ENCODE measurements at regions not wholly inside any gene's neighbourhood (a gene's known extent, or its start where the extent isn't known, plus 50 kb on each side); places are given as distances from the start of the nearest gene placed in this dataset.
A peak's percentile ranks its signal among the peaks of the same experiment; 100 is the strongest.

GRCh38 chr1:234683861-234684632, 74.1 kb upstream of the IRF2BP2 start (continued):
- TF ChIP-seq AHDC1 (CRISPR knock-in tag; IDR thresholded peaks at IDR 0.05; ENCODE audit: borderline replicate concordance) (peak; percentile 95), GTF2F1 (IDR thresholded peaks at IDR 0.05; ENCODE audit: low read length) (no peak), ZNF749 (CRISPR knock-in tag; IDR thresholded peaks at IDR 0.05; ENCODE audit: borderline replicate concordance) (no peak; the same call in 1 of the 2 replicates), ZNF775 (CRISPR knock-in tag; IDR thresholded peaks at IDR 0.05; ENCODE audit: borderline replicate concordance) (peak; percentile 63; the same call in 1 of the 2 replicates), TBX3 (IDR thresholded peaks at IDR 0.05; ENCODE audit: borderline replicate concordance) (no peak), SMC3 (IDR thresholded peaks at IDR 0.05; ENCODE audit: low read length) (peak; percentile 66), NR2C2 (CRISPR knock-in tag; IDR thresholded peaks at IDR 0.05; ENCODE audit: borderline replicate concordance) (peak; percentile 76), ZNF44 (CRISPR knock-in tag; IDR thresholded peaks at IDR 0.05) (no peak), ZFP90 (CRISPR knock-in tag; IDR thresholded peaks at IDR 0.05; ENCODE audit: borderline replicate concordance) (0 out of 2 replicates have a peak, but pooled peaks have one; percentile 47), ZMAT5 (CRISPR knock-in tag; IDR thresholded peaks at IDR 0.05; ENCODE audit: borderline replicate concordance, low read depth) (no peak), ZNF773 (CRISPR knock-in tag; IDR thresholded peaks at IDR 0.05; ENCODE audit: borderline replicate concordance) (no peak), ZNF841 (CRISPR knock-in tag; IDR thresholded peaks at IDR 0.05; ENCODE audit: borderline replicate concordance) (no peak), SP1 (IDR thresholded peaks at IDR 0.05) (no peak), SP1 (CRISPR knock-in tag; IDR thresholded peaks at IDR 0.05) (peak; percentile 32; the same call in 1 of the 2 replicates), TP53 (CRISPR knock-in tag; conservative IDR thresholded peaks at IDR 0.05) (0 out of 2 replicates have a peak, but pooled peaks have one; percentile 57), KLF9 (CRISPR knock-in tag; IDR thresholded peaks at IDR 0.05; ENCODE audit: low read depth) (peak; percentile 40; the same call in 1 of the 2 replicates), HOXD1 (CRISPR knock-in tag; IDR thresholded peaks at IDR 0.05) (0 out of 2 replicates have a peak, but pooled peaks have one; percentile 67), ZNF883 (CRISPR knock-in tag; IDR thresholded peaks at IDR 0.05; ENCODE audit: not compliant biosample characterization) (no peak), POLR2G (IDR thresholded peaks at IDR 0.05; ENCODE audit: low read depth, low read length) (peak; percentile 32; the same call in 1 of the 2 replicates), ZNF552 (CRISPR knock-in tag; IDR thresholded peaks at IDR 0.05; ENCODE audit: borderline replicate concordance) (no peak)
- TF ChIP-seq, protein P1, sequence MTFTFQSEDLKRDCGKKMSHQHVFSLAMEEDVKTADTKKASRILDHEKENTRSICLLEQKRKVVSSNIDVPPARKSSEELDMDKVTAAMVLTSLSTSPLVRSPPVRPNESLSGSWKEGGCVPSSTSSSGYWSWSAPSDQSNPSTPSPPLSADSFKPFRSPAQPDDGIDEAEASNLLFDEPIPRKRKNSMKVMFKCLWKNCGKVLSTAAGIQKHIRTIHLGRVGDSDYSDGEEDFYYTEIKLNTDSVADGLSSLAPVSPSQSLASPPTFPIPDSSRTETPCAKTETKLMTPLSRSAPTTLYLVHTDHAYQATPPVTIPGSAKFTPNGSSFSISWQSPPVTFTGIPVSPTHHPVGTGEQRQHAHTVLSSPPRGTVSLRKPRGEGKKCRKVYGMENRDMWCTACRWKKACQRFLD (CRISPR knock-in tag; IDR thresholded peaks at IDR 0.05; ENCODE audit: borderline replicate concordance): no peak
- TF ChIP-seq, protein P2, sequence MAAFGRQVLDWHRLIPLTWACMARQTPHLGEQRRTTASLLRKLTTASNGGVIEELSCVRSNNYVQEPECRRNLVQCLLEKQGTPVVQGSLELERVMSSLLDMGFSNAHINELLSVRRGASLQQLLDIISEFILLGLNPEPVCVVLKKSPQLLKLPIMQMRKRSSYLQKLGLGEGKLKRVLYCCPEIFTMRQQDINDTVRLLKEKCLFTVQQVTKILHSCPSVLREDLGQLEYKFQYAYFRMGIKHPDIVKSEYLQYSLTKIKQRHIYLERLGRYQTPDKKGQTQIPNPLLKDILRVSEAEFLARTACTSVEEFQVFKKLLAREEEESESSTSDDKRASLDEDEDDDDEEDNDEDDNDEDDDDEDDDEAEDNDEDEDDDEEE (CRISPR knock-in tag; IDR thresholded peaks at IDR 0.05): no peak
